Activated CD8-positive, alpha-beta memory T cell treated with anti-CD3 and anti-CD28 coated beads, Interleukin-2, amount 50 U/mL, for 4 hours (primary cell): ENCODE measurements at regions not wholly inside any gene's neighbourhood (a gene's known extent, or its start where the extent isn't known, plus 50 kb on each side); places are given as distances from the start of the nearest gene placed in this dataset.
"Not testable (repeated sequence)": the region's sequence is repeated elsewhere in the genome, so short reads cannot be mapped to it uniquely, and the experiment has no call there.

Source experiments
- DNase-seq: peaks from one replicate; pipeline ENCODE4 v3.0.0-alpha.2; 2020

- DNase-seq = no peak
Measured at GRCh38 chr2:217010173-217010572, 150.3 kb upstream of the TNP1 start.

- no peak for DNase-seq
Measured at GRCh38 chr2:217008794-217009193, 148.9 kb upstream of the TNP1 start.

- no peak for DNase-seq
Measured at GRCh38 chr2:217006217-217006616, 146.4 kb upstream of the TNP1 start.

GRCh38 chr2:217004656-217005055 lies 144.8 kb upstream of the TNP1 start:
- DNase-seq = no peak

GRCh38 chr2:217001740-217002139 lies 141.9 kb upstream of the TNP1 start:
- DNase-seq = no peak

- no peak for DNase-seq
Measured at GRCh38 chr2:217000406-217000805, 140.5 kb upstream of the TNP1 start.

- DNase-seq = no peak
Measured at GRCh38 chr2:216996279-216996845, 136.5 kb upstream of the TNP1 start.

- DNase-seq = no peak
Measured at GRCh38 chr2:216994353-216994854, 134.5 kb upstream of the TNP1 start.

GRCh38 chr2:216992056-216992675 lies 132.3 kb upstream of the TNP1 start:
- DNase-seq = no peak

GRCh38 chr2:216991563-216991962 lies 131.7 kb upstream of the TNP1 start:
- no peak for DNase-seq

GRCh38 chr2:216989340-216990129 lies 129.7 kb upstream of the TNP1 start:
- no peak for DNase-seq

- DNase-seq = no peak
Measured at GRCh38 chr2:216987252-216987821, 127.5 kb upstream of the TNP1 start.

- DNase-seq = no peak
Measured at GRCh38 chr2:216985658-216986141, 125.8 kb upstream of the TNP1 start.

- no peak for DNase-seq
Measured at GRCh38 chr2:216984937-216985336, 125.1 kb upstream of the TNP1 start.

GRCh38 chr2:216981951-216982350 lies 122.1 kb upstream of the TNP1 start:
- not testable (repeated sequence) for DNase-seq

GRCh38 chr2:216980510-216980909 lies 120.6 kb upstream of the TNP1 start:
- DNase-seq = not testable (repeated sequence)

- DNase-seq = no peak
Measured at GRCh38 chr2:216974321-216975302, 114.7 kb upstream of the TNP1 start.

- no peak for DNase-seq
Measured at GRCh38 chr2:216971593-216971992, 111.7 kb upstream of the TNP1 start.

GRCh38 chr2:216970359-216970915 lies 110.6 kb upstream of the TNP1 start:
- no peak for DNase-seq

- no peak for DNase-seq
Measured at GRCh38 chr2:216967889-216968288, 108.0 kb upstream of the TNP1 start.

- no peak for DNase-seq
Measured at GRCh38 chr2:216960671-216961268, 100.9 kb upstream of the TNP1 start.
